B cell (primary cell): ENCODE measurements at regions not wholly inside any gene's neighbourhood (a gene's known extent, or its start where the extent isn't known, plus 50 kb on each side); places are given as distances from the start of the nearest gene placed in this dataset.

Experiments used
- ATAC-seq: fragments of 200-7000 bp; cut with Tn5 transposase; one replicate; pipeline ENCODE4 v1.10.0; 2021; ENCODE audit warnings: low read depth, mild to moderate bottlenecking, moderate number of reproducible peaks, moderate library complexity
- CTCF ChIA-PET: fragments of 350-600 bp; sonication (Branson Sonifier 250); formaldehyde crosslinking; loops from one replicate; lab custom pipeline; 2021; ENCODE audit warnings: antibody characterized with exemption, inconsistent platforms; lab: Charles Lee
- POLR2A ChIA-PET: fragments of 350-600 bp; sonication (Branson Sonifier 250); formaldehyde crosslinking; loops from one replicate; lab custom pipeline; 2021; ENCODE audit warnings: antibody characterized with exemption; lab: Charles Lee
- DNase-seq: peaks from one replicate; pipeline ENCODE4 v3.0.0; 2013
- H2AFZ ChIP-seq: 2 replicates; pipeline ENCODE4 v1.6.1; 2012; ENCODE audit warnings: mild to moderate bottlenecking, low read depth, low read length; ENCODE audit not compliant: insufficient read depth, poor library complexity, severe bottlenecking
- H3K27ac ChIP-seq, 2 donors: 1 replicate in 1 of 2; 2 replicates in 1 of 2; pipeline ENCODE4 v1.5.1; 2012 to 2013; ENCODE audit warnings: low read length in 2 of 2, mild to moderate bottlenecking in 2 of 2, moderate library complexity in 1 of 2
- H3K27me3 ChIP-seq, 4 experiments: fragments of 200-600 bp in 1 of 4; sonication (generic) in 1 of 4; replicated peaks in 1 of 4; 1 replicate in 2 of 4; 2 replicates in 2 of 4; pipeline versions ENCODE4 v1.6.1 to v1.7.0; 2013 to 2016; ENCODE audit warnings: low read length in 3 of 4, mild to moderate bottlenecking in 2 of 4, mixed read lengths in 1 of 4, moderate library complexity in 1 of 4; ENCODE audit not compliant: insufficient read depth in 4 of 4, control insufficient read depth in 3 of 4; ENCODE audit errors: control extremely low read depth in 1 of 4
- H3K36me3 ChIP-seq, 2 experiments: replicated peaks in 1 of 2; 1 replicate in 1 of 2; 2 replicates in 1 of 2; pipeline versions ENCODE4 v1.6.1 to v1.7.1; 2013; ENCODE audit warnings: low read length in 1 of 2; ENCODE audit not compliant: insufficient read depth in 2 of 2, control insufficient read depth in 1 of 2; ENCODE audit errors: control extremely low read depth in 1 of 2, extremely low read depth in 1 of 2
- H3K4me1 ChIP-seq, 2 donors: fragments of 200-600 bp in 1 of 2; sonication (generic) in 1 of 2; 1 replicate in 1 of 2; 2 replicates in 1 of 2; pipeline versions ENCODE4 v1.5.1 to v1.6.1; 2013 to 2017; ENCODE audit warnings: low read length in 2 of 2; ENCODE audit not compliant: control insufficient read depth in 2 of 2, insufficient read depth in 2 of 2
- H3K4me2 ChIP-seq: replicated peaks from 2 replicates; pipeline ENCODE3; 2012; ENCODE audit warnings: mild to moderate bottlenecking, low read depth, low read length; ENCODE audit not compliant: poor library complexity, severe bottlenecking
- H3K4me3 ChIP-seq, 5 experiments: fragments of 200-600 bp in 1 of 5; sonication (generic) in 1 of 5; 1 replicate in 3 of 5; 2 replicates in 2 of 5; pipeline versions ENCODE4 v1.5.1 to v1.7.0; 2011 to 2016; ENCODE audit warnings: low read length in 4 of 5, mild to moderate bottlenecking in 4 of 5, low read depth in 2 of 5, control low read depth in 1 of 5, moderate library complexity in 1 of 5; ENCODE audit not compliant: insufficient read depth in 1 of 5; ENCODE audit errors: control extremely low read depth in 1 of 5, extremely low read depth in 1 of 5
- H3K79me2 ChIP-seq: fragments of 200-600 bp; sonication (generic); one replicate; pipeline ENCODE4 v1.6.0; 2016; ENCODE audit warnings: low read length; ENCODE audit not compliant: control insufficient read depth, insufficient read depth
- H3K9ac ChIP-seq: fragments of 200-600 bp; sonication (generic); 2 replicates; pipeline ENCODE4 v1.6.1; 2017; ENCODE audit warnings: mild to moderate bottlenecking, low read length, moderate library complexity
- H3K9me3 ChIP-seq, 3 donors: one replicate each; pipeline versions ENCODE4 v1.6.1 to v1.7.1; 2013; ENCODE audit warnings: low read length in 2 of 3; ENCODE audit not compliant: control insufficient read depth in 2 of 3, insufficient read depth in 1 of 3; ENCODE audit errors: control extremely low read depth in 1 of 3
- H4K20me1 ChIP-seq: 2 replicates; pipeline ENCODE4 v1.6.0; 2012; ENCODE audit warnings: mild to moderate bottlenecking, low read length; ENCODE audit not compliant: insufficient read depth, control insufficient read depth, poor library complexity, severe bottlenecking
- H3K27ac Mint-ChIP-seq: one replicate; pipeline ENCODE4 v1.8.0; 2021; ENCODE audit warnings: mixed read lengths
- H3K27me3 Mint-ChIP-seq: one replicate; pipeline ENCODE4 v1.8.0; 2021; ENCODE audit warnings: mixed read lengths
- H3K4me1 Mint-ChIP-seq: one replicate; pipeline ENCODE4 v1.8.0; 2021; ENCODE audit warnings: mixed read lengths
- H3K4me3 Mint-ChIP-seq: one replicate; pipeline ENCODE4 v1.8.0; 2021; ENCODE audit warnings: mixed read lengths
- H3K9me3 Mint-ChIP-seq: one replicate; pipeline ENCODE4 v1.8.0; 2022; ENCODE audit warnings: mixed read lengths; ENCODE audit not compliant: insufficient read depth
- CTCF ChIP-seq: fragments of 200-600 bp; IDR thresholded peaks from one replicate; pipeline ENCODE4 v1.8.0; 2022; ENCODE audit warnings: antibody characterized with exemption, mild to moderate bottlenecking
- EZH2 ChIP-seq: IDR thresholded peaks from 2 replicates; pipeline ENCODE4 v1.6.1; 2012; ENCODE audit warnings: borderline replicate concordance, low read depth, mild to moderate bottlenecking, moderate library complexity, low read length; ENCODE audit not compliant: insufficient read depth, poor library complexity, severe bottlenecking
- WGBS: methylation state at CpG from one replicate; pipeline ENCODE4 v1.1.5; 2013; ENCODE audit warnings: missing lambda C conversion rate; ENCODE audit not compliant: insufficient coverage; 5-methylcytosine and 5-hydroxymethylcytosine counted together
- intact Hi-C: fragments of 100-400 bp; cut with micrococcal nuclease; formaldehyde crosslinking; loops from one replicate; pipeline ENCODE4 v1.10.0; 2022

- intact Hi-C loops: no loop called here
- no peak for ATAC-seq
- Histone ChIP-seq H3K9ac (no peak overlapping the region), H3K4me2 (no peak overlapping the region), H3K79me2 (no peaks in the 10 kb centered on the region), H3K4me1 (no peaks in the 10 kb centered on the region), H2AFZ (no peak overlapping the region), H3K27ac (no peak overlapping the region), H3K4me3 (no peak overlapping the region), H3K36me3 (no peaks in the 10 kb centered on the region), H3K9me3 (no peaks in the 10 kb centered on the region), H3K27me3 (peaks cover 0 to 7% (median 0%) of the 10 kb centered on the region in 4 experiments), H4K20me1 (no peaks in the 10 kb centered on the region)
- ChIA-PET POLR2A (no interaction called here), CTCF (interaction anchor here (0.8 to 2.7 kb wide), 6 partner anchors 8 to 618 kb away, joined by 3 to 11 read pairs (median 6); no protein-coding TSS in a partner anchor)
- Mint-ChIP-seq H3K27me3 (peaks cover 14% of the 10 kb centered on the region), H3K27ac (no peak overlapping the region), H3K9me3 (peaks cover 3% of the 10 kb centered on the region), H3K4me1 (no peaks in the 10 kb centered on the region), H3K4me3 (no peak overlapping the region)
- TF ChIP-seq CTCF: no peak
- TF ChIP-seq EZH2: no peak
- DNase-seq: no peak
These were observed 133.4 kb upstream of the NABP1 start for GRCh38 chr2:191544461-191545062.

- Histone ChIP-seq H2AFZ (no peak overlapping the region), H4K20me1 (no peaks in the 10 kb centered on the region), H3K9me3 (no peaks in the 10 kb centered on the region), H3K27me3 (peaks cover 0 to 5% (median 0%) of the 10 kb centered on the region in 4 experiments), H3K9ac (no peak overlapping the region), H3K27ac (no peak overlapping the region), H3K79me2 (no peaks in the 10 kb centered on the region), H3K36me3 (no peaks in the 10 kb centered on the region), H3K4me2 (no peak overlapping the region), H3K4me3 (no peak overlapping the region), H3K4me1 (no peaks in the 10 kb centered on the region)
- H3K27ac Mint-ChIP-seq: no peak overlapping the region
- no peaks in the 10 kb centered on the region for H3K4me1 Mint-ChIP-seq
- H3K4me3 Mint-ChIP-seq: no peak overlapping the region
- TF ChIP-seq EZH2 (no peak), CTCF (no peak)
- intact Hi-C loops: no loop called here
- POLR2A ChIA-PET: no interaction called here
- peaks cover 3% of the 10 kb centered on the region for H3K9me3 Mint-ChIP-seq
- WGBS: 85% methylated on average over 2 of the region's 2 CpGs
- DNase-seq (no peak), ATAC-seq (no peak)
- CTCF ChIA-PET: interaction anchor here (0.8 to 2.7 kb wide), 3 partner anchors 12 to 617 kb away, joined by 3 to 11 read pairs (median 3); no protein-coding TSS in a partner anchor
- H3K27me3 Mint-ChIP-seq: peaks cover 12% of the 10 kb centered on the region
These were observed 132.6 kb upstream of the NABP1 start for GRCh38 chr2:191545361-191545760.
